ENCODE measurements at regions not wholly inside any gene's neighbourhood (a gene's known extent, or its start where the extent isn't known, plus 50 kb on each side); places are given as distances from the start of the nearest gene placed in this dataset.
A peak's percentile ranks its signal among the peaks of the same experiment; 100 is the strongest.

GRCh38 chr11:56898856-56899255, 89.9 kb upstream of the OR5AK2 start:
- no peaks in the 10 kb centered on the region for H3K9me1 ChIP-seq (ENCODE audit: control insufficient read depth, extremely low read depth, insufficient read depth, low read length)
- no peaks in the 10 kb centered on the region for H3K27me3 ChIP-seq (ENCODE audit: control insufficient read depth, extremely low read depth, insufficient read depth, low read length)
- no peak for FAIRE-seq
- H3K9ac ChIP-seq (ENCODE audit: control insufficient read depth, extremely low read depth, insufficient read depth, low read length) = no peak overlapping the region
- H3K4me2 ChIP-seq (ENCODE audit: control insufficient read depth, extremely low read depth, insufficient read depth, low read depth, low read length) = no peak overlapping the region
- no peaks in the 10 kb centered on the region for H3K36me3 ChIP-seq (ENCODE audit: control insufficient read depth in 2 of 2, extremely low read depth in 1 of 2, insufficient read depth in 2 of 2, low read length in 2 of 2)
- no peaks in the 10 kb centered on the region for H3K4me1 ChIP-seq (ENCODE audit: control insufficient read depth, extremely low read depth, insufficient read depth, low read length)
- H2AFZ ChIP-seq (ENCODE audit: control insufficient read depth, low read length) = no peak overlapping the region
- no peaks in the 10 kb centered on the region for H3K79me2 ChIP-seq (ENCODE audit: control insufficient read depth, insufficient read depth, low read length)
- no peaks in the 10 kb centered on the region for H3K9me3 ChIP-seq (ENCODE audit: control insufficient read depth, low read depth, low read length)
- no peak for DNase-seq (ENCODE audit: low read depth, low spot score)
- dilution Hi-C loops (cut with MboI; ENCODE audit: extremely low pct_ligation_motif_present, low sequenced_read_pairs) = no loop called here
- no peaks in the 10 kb centered on the region for H4K20me1 ChIP-seq (ENCODE audit: control insufficient read depth, extremely low read depth, insufficient read depth, low read length)
- no peak overlapping the region for H3K27ac ChIP-seq (ENCODE audit: control insufficient read depth, insufficient read depth, low read length)
- TF ChIP-seq, protein P1, sequence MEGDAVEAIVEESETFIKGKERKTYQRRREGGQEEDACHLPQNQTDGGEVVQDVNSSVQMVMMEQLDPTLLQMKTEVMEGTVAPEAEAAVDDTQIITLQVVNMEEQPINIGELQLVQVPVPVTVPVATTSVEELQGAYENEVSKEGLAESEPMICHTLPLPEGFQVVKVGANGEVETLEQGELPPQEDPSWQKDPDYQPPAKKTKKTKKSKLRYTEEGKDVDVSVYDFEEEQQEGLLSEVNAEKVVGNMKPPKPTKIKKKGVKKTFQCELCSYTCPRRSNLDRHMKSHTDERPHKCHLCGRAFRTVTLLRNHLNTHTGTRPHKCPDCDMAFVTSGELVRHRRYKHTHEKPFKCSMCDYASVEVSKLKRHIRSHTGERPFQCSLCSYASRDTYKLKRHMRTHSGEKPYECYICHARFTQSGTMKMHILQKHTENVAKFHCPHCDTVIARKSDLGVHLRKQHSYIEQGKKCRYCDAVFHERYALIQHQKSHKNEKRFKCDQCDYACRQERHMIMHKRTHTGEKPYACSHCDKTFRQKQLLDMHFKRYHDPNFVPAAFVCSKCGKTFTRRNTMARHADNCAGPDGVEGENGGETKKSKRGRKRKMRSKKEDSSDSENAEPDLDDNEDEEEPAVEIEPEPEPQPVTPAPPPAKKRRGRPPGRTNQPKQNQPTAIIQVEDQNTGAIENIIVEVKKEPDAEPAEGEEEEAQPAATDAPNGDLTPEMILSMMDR (optimal IDR thresholded peaks at IDR 0.05 in 1 of 3, IDR thresholded peaks at IDR 0.05 in 1 of 3, conservative IDR thresholded peaks at IDR 0.05 in 1 of 3; ENCODE audit: extremely low read depth in 1 of 3, insufficient read depth in 2 of 3, low read length in 3 of 3) = no peak
- no peak for TF ChIP-seq EZH2 (IDR thresholded peaks at IDR 0.05; ENCODE audit: low read length)
- no peak overlapping the region for H3K4me3 ChIP-seq (ENCODE audit: control insufficient read depth in 2 of 3, extremely low read depth in 1 of 3, insufficient read depth in 2 of 3, low read depth in 1 of 3, low read length in 3 of 3)

DNA sequence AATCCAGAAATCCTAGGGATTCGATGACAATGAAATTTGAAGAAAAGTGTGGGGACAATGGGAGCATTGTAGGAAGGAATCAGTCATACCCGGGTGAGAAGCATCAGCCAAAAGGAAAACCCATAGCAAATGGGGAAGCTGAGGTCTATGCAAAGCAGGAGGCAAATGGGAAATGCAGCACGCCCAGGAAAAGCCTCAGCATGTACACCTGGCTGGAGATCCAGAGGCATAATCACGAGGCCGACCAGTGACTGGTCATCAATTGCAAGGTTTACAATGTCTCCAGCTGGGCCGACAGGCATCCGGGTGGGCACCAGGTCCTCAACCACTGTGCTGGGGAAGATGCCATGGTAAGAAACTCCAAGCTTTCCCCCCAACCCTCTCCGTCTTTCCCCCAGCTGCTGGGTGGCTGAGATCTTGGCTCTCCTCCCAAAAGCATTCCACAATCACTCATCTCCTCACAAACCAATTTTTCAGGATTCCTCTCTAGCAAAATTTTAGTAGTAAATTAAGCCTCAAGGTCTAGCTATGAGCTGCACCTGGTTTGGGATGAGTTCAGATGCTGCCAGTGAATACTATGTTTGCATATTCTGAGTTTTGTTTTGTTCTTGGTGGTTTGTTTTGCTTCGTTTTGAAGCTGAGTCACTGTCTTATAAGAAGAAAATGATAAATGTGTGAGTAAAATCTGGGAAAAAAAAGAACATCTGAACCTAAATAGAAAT, 98.0 kb upstream of the OR5AK2 start:
- FAIRE-seq (peak; percentile 78), DNase-seq (ENCODE audit: low read depth, low spot score) (peak; percentile 33)
- Histone ChIP-seq H3K79me2 (ENCODE audit: control insufficient read depth, insufficient read depth, low read length) (no peaks in the 10 kb centered on the region), H3K27ac (ENCODE audit: control insufficient read depth, insufficient read depth, low read length) (peak overlapping the region; percentile 74), H3K9me3 (ENCODE audit: control insufficient read depth, low read depth, low read length) (no peaks in the 10 kb centered on the region), H3K4me3 (ENCODE audit: control insufficient read depth in 2 of 3, extremely low read depth in 1 of 3, insufficient read depth in 2 of 3, low read depth in 1 of 3, low read length in 3 of 3) (peak overlapping the region; percentile 19 to 43 (median 34)), H3K4me1 (ENCODE audit: control insufficient read depth, extremely low read depth, insufficient read depth, low read length) (peaks cover 12% of the 10 kb centered on the region), H3K27me3 (ENCODE audit: control insufficient read depth, extremely low read depth, insufficient read depth, low read length) (no peaks in the 10 kb centered on the region), H3K9ac (ENCODE audit: control insufficient read depth, extremely low read depth, insufficient read depth, low read length) (peak overlapping the region; percentile 60), H3K9me1 (ENCODE audit: control insufficient read depth, extremely low read depth, insufficient read depth, low read length) (no peaks in the 10 kb centered on the region), H4K20me1 (ENCODE audit: control insufficient read depth, extremely low read depth, insufficient read depth, low read length) (no peaks in the 10 kb centered on the region), H3K4me2 (ENCODE audit: control insufficient read depth, extremely low read depth, insufficient read depth, low read depth, low read length) (peak overlapping the region; percentile 82), H2AFZ (ENCODE audit: control insufficient read depth, low read length) (peak overlapping the region; percentile 85), H3K36me3 (ENCODE audit: control insufficient read depth in 2 of 2, extremely low read depth in 1 of 2, insufficient read depth in 2 of 2, low read length in 2 of 2) (no peaks in the 10 kb centered on the region)
- dilution Hi-C loops (cut with MboI; ENCODE audit: extremely low pct_ligation_motif_present, low sequenced_read_pairs) = no loop called here
- TF ChIP-seq, protein P1 (optimal IDR thresholded peaks at IDR 0.05 in 1 of 3, IDR thresholded peaks at IDR 0.05 in 1 of 3, conservative IDR thresholded peaks at IDR 0.05 in 1 of 3; ENCODE audit: extremely low read depth in 1 of 3, insufficient read depth in 2 of 3, low read length in 3 of 3) = no peak
- no peak for TF ChIP-seq EZH2 (IDR thresholded peaks at IDR 0.05; ENCODE audit: low read length)

Data from keratinocyte (primary cell).